ENCODE measurements at regions not wholly inside any gene's neighbourhood (a gene's known extent, or its start where the extent isn't known, plus 50 kb on each side); places are given as distances from the start of the nearest gene placed in this dataset.

GRCh38 chr22:49699476-49699875 is 128.2 kb downstream of the BRD1 start:
- no peaks in the 10 kb centered on the region for H4K20me1 ChIP-seq (replicated peaks; ENCODE audit: insufficient read depth)
- Mint-ChIP-seq H3K4me3 (no peak overlapping the region), H3K9me3 (peaks cover 41% of the 10 kb centered on the region), H3K27me3 (ENCODE audit: insufficient read depth, low read depth, poor library complexity) (peaks cover 7% of the 10 kb centered on the region), H3K4me1 (no peaks in the 10 kb centered on the region), H3K36me3 (ENCODE audit: low read depth) (peaks cover 5% of the 10 kb centered on the region; the same call in 2 of the 3 replicates), H3K27ac (no peak overlapping the region)
- H3K36me3 ChIP-seq (ENCODE audit: insufficient read depth): no peaks in the 10 kb centered on the region; the same call in 1 of the 2 replicates
- no peaks in the 10 kb centered on the region for H3K9me2 ChIP-seq (ENCODE audit: insufficient read depth)
- no peaks in the 10 kb centered on the region for H3K4me1 ChIP-seq (ENCODE audit: insufficient read depth)
- TF ChIP-seq EZH2phosphoT487 (IDR thresholded peaks at IDR 0.05; ENCODE audit: unreplicated experiment) (no peak), JUNB (IDR thresholded peaks at IDR 0.05; ENCODE audit: unreplicated experiment) (no peak), ETS1 (IDR thresholded peaks at IDR 0.05) (no peak), ZNF331 (CRISPR knock-in tag; IDR thresholded peaks at IDR 0.05; ENCODE audit: low read depth) (no peak), EZH2 (IDR thresholded peaks at IDR 0.05; ENCODE audit: low read depth, unreplicated experiment) (no peak), STAT1 (IDR thresholded peaks at IDR 0.05; ENCODE audit: unreplicated experiment) (no peak), NANOG (IDR thresholded peaks at IDR 0.05; ENCODE audit: borderline replicate concordance) (no peak), ZNF114 (CRISPR knock-in tag; IDR thresholded peaks at IDR 0.05) (no peak), CREB1 (CRISPR knock-in tag; IDR thresholded peaks at IDR 0.05; ENCODE audit: low read depth) (no peak), POLR2AphosphoS5 (IDR thresholded peaks at IDR 0.05; ENCODE audit: low read depth) (no peak), ZNF462 (CRISPR knock-in tag; IDR thresholded peaks at IDR 0.05) (no peak)
- TF ChIP-seq, protein P1, sequence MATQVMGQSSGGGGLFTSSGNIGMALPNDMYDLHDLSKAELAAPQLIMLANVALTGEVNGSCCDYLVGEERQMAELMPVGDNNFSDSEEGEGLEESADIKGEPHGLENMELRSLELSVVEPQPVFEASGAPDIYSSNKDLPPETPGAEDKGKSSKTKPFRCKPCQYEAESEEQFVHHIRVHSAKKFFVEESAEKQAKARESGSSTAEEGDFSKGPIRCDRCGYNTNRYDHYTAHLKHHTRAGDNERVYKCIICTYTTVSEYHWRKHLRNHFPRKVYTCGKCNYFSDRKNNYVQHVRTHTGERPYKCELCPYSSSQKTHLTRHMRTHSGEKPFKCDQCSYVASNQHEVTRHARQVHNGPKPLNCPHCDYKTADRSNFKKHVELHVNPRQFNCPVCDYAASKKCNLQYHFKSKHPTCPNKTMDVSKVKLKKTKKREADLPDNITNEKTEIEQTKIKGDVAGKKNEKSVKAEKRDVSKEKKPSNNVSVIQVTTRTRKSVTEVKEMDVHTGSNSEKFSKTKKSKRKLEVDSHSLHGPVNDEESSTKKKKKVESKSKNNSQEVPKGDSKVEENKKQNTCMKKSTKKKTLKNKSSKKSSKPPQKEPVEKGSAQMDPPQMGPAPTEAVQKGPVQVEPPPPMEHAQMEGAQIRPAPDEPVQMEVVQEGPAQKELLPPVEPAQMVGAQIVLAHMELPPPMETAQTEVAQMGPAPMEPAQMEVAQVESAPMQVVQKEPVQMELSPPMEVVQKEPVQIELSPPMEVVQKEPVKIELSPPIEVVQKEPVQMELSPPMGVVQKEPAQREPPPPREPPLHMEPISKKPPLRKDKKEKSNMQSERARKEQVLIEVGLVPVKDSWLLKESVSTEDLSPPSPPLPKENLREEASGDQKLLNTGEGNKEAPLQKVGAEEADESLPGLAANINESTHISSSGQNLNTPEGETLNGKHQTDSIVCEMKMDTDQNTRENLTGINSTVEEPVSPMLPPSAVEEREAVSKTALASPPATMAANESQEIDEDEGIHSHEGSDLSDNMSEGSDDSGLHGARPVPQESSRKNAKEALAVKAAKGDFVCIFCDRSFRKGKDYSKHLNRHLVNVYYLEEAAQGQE (IDR thresholded peaks at IDR 0.05; ENCODE audit: unreplicated experiment): no peak
- TF ChIP-seq, protein P2, sequence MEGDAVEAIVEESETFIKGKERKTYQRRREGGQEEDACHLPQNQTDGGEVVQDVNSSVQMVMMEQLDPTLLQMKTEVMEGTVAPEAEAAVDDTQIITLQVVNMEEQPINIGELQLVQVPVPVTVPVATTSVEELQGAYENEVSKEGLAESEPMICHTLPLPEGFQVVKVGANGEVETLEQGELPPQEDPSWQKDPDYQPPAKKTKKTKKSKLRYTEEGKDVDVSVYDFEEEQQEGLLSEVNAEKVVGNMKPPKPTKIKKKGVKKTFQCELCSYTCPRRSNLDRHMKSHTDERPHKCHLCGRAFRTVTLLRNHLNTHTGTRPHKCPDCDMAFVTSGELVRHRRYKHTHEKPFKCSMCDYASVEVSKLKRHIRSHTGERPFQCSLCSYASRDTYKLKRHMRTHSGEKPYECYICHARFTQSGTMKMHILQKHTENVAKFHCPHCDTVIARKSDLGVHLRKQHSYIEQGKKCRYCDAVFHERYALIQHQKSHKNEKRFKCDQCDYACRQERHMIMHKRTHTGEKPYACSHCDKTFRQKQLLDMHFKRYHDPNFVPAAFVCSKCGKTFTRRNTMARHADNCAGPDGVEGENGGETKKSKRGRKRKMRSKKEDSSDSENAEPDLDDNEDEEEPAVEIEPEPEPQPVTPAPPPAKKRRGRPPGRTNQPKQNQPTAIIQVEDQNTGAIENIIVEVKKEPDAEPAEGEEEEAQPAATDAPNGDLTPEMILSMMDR (conservative IDR thresholded peaks at IDR 0.05; ENCODE audit: low read depth in 2 of 2): no peak
- H3K4me3 ChIP-seq: no peak overlapping the region
- no peak for DNase-seq (ENCODE audit: low spot score)
- H3K79me2 ChIP-seq (replicated peaks; ENCODE audit: insufficient read depth): no peaks in the 10 kb centered on the region
- H3K4me2 ChIP-seq: no peak overlapping the region
- no peaks in the 10 kb centered on the region for H3F3A ChIP-seq (replicated peaks; ENCODE audit: low read depth)
- no peak overlapping the region for H2AFZ ChIP-seq
- ATAC-seq: no peak
- no peak overlapping the region for H3K27ac ChIP-seq (ENCODE audit: low read depth)
- H3K27me3 ChIP-seq (ENCODE audit: insufficient read depth): no peaks in the 10 kb centered on the region

Measured in GM23338 (cell line).